C4-2B (cell line): ENCODE measurements at regions not wholly inside any gene's neighbourhood (a gene's known extent, or its start where the extent isn't known, plus 50 kb on each side); places are given as distances from the start of the nearest gene placed in this dataset.

Experiments
- CTCF ChIP-seq: fragments of 450-650 bp; conservative IDR thresholded peaks from 2 replicates; pipeline ENCODE4 v1.5.1; 2017; ENCODE audit warnings: mild to moderate bottlenecking
- ZFX ChIP-seq: fragments of 450-650 bp; IDR thresholded peaks from 2 replicates; pipeline ENCODE4 v1.6.1; 2017

- TF ChIP-seq CTCF (no peak), ZFX (no peak)
Measured at GRCh38 chr1:58249388-58249736, 297.2 kb downstream of the OMA1 start.
